D721Med (cell line): ENCODE measurements at regions not wholly inside any gene's neighbourhood (a gene's known extent, or its start where the extent isn't known, plus 50 kb on each side); places are given as distances from the start of the nearest gene placed in this dataset.

ENCODE experiments used
- DNase-seq: peaks from one replicate; pipeline ENCODE4 v3.0.0; 2011; ENCODE audit warnings: low spot score; ENCODE audit not compliant: insufficient read length
- FAIRE-seq: peaks from 2 replicates; lab custom pipeline; 2011; peaks lifted over from hg19 to GRCh38; lab: Jason Lieb, UNC
- TF ChIP-seq, protein P1 (sequence below): IDR thresholded peaks from 2 replicates; pipeline ENCODE4 v1.5.1; 2012; ENCODE audit warnings: mild to moderate bottlenecking, control low read depth; ENCODE audit not compliant: insufficient read depth; ENCODE audit errors: missing control alignments

DNA sequence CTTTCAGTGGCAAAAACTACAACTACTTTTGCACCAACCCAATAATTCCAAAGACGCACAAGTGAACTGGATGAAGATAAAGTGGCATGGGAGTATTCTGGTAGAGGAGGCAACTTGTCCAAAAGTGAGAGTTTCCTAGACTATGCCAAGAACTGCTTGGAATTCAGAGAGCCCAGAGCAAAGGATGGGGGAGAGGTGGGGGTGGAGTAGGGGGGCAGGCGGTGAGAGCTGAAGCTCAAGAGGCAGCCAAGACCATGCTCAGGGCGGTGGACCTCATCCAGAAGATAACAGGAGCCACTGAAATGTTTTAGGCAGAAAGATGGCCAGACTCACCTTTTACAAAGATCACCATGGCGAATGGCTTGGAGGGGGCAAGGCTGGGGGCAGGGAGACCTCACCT, 242.5 kb downstream of the SEC61B start:
- FAIRE-seq (no peak), DNase-seq (no peak)
- TF ChIP-seq, protein P1, sequence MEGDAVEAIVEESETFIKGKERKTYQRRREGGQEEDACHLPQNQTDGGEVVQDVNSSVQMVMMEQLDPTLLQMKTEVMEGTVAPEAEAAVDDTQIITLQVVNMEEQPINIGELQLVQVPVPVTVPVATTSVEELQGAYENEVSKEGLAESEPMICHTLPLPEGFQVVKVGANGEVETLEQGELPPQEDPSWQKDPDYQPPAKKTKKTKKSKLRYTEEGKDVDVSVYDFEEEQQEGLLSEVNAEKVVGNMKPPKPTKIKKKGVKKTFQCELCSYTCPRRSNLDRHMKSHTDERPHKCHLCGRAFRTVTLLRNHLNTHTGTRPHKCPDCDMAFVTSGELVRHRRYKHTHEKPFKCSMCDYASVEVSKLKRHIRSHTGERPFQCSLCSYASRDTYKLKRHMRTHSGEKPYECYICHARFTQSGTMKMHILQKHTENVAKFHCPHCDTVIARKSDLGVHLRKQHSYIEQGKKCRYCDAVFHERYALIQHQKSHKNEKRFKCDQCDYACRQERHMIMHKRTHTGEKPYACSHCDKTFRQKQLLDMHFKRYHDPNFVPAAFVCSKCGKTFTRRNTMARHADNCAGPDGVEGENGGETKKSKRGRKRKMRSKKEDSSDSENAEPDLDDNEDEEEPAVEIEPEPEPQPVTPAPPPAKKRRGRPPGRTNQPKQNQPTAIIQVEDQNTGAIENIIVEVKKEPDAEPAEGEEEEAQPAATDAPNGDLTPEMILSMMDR = no peak

DNA sequence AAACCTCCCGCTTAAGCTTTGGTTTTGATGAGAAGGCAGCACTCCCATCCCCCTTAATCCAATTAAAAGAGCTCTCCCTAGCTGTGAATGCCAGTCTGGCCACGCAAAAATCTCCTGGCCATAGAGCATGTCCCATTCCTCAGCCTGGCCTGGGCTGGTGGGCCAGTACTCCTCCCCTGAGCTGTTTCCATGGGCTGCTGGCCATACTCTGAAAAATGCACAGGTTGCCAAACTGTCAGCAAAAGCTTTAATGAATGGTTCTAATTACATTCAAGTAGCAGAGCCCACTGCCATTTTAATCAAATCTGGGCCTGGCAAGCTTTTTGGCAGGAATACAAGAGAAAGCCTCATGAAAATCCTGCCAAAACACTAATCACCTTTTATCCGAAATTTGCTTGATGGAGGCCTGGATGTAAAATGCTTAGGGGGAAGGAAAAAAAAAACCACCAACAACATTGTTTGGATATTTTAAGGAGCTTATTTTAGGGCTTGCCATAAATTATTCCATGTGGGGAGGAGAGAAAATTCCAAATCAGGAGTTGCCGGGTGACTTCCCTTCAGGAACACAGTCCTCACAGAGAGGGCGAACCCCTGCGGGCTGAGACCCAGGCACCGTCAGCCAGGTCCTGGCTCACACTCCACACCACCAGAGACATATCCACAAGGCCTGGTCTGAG, 243.3 kb downstream of the SEC61B start:
- DNase-seq (no peak), FAIRE-seq (no peak)
- TF ChIP-seq, protein P1 = no peak

DNA sequence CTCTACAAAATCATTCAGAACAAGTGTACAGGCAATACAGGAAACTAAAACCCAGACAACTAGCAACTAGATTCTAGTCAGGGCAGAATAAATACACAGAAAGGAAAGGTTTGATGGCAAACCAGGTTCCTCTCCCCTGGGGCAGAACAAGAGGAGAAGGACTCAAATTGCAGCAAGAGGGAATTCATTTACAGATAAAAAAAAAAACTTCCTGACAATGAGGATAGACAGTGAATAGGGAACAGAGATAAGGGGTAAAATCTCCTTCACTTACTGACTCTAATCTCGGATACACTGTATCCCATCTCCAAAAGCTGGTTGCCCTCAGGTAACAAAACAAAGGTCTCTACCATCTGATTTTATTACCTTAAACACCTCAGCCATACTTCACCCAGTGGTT, 244.0 kb downstream of the SEC61B start:
- no peak for DNase-seq
- TF ChIP-seq, protein P1 = no peak
- FAIRE-seq = no peak

DNA sequence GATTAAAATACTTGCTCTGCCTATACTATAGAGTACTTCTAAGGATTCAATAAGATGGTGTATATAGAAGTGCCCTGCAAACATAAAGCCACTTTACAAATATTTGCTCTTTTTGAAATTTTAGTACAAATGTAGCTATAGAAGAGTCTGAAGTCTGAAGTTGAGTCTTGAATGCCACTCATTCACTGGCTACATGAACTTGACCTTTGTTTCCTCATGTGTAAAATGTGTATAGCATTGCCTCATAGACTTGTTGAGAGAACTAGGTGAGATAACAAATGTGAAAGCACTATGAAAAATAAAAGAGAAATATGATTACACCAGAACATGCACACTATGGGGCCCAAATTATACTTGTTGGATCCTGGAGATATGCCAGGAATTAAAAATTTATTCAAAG, 244.7 kb downstream of the SEC61B start:
- DNase-seq = no peak
- TF ChIP-seq, protein P1 = no peak
- no peak for FAIRE-seq

- no peak for FAIRE-seq
These were observed 249.0 kb downstream of the SEC61B start for GRCh38 chr9:99471033-99471432.

DNA sequence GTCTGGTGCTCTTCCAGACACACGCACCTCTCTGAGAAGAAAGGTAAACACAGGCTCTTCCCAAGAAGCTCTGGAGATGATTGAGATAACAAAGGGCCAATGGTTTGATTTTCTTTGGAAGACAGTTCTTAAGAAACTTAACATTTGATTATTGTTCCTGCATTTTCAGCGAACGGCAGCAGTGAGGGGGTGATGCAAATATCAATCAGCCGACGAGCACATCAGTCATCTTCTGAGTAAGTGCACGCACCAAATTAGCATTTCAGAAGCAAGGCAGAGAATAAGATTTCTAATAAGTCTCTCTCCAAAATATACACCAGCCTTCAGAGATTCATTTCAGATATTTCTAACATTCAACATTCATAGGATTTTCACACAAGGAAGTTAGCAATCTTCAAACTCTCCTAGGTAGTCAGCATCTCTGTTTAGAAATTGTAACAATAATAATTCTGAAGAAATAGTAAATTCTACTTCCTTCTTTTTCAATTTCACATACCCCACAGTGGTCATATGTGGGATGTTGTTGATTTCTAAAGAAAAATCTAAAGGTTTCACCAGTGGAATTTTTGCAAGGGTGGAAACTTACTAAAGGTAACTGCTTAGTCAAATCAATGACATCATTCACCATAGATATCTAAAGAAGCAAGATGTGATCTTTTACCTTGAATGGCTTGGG, 250.3 kb downstream of the SEC61B start:
- TF ChIP-seq, protein P1 = no peak
- DNase-seq (no peak), FAIRE-seq (no peak)

More at GRCh38 chr9:99471033-99471432, 249.0 kb downstream of the SEC61B start:
- TF ChIP-seq, protein P1 = no peak
- DNase-seq = no peak

DNA sequence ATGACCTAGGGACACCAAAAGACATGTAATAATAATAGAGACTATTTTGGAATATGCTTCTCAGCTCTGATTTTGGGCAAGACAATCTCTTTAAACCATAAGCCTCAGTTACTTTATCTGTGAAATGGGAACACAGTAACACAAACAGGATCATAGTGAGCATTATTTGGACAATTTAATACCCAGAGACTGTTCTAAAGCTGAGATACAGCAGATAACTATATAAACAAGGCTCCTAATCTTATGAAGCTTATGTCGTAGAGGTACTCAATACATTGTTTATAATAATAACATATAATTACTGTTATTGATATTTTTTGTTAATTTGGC, 250.8 kb downstream of the SEC61B start:
- no peak for FAIRE-seq

More for the DNA sequence above, 250.8 kb downstream of the SEC61B start:
- no peak for DNase-seq
- TF ChIP-seq, protein P1 = no peak
